Rectal smooth muscle tissue (tissue), 1 donor: ENCODE measurements at regions not wholly inside any gene's neighbourhood (a gene's known extent, or its start where the extent isn't known, plus 50 kb on each side); places are given as distances from the start of the nearest gene placed in this dataset.

Experiments
- H3K27ac ChIP-seq: one replicate; pipeline ENCODE4 v1.7.0; 2013; ENCODE audit warnings: low read depth, low read length, inconsistent platforms
- H3K27me3 ChIP-seq: one replicate; pipeline ENCODE4 v1.7.0; 2013; ENCODE audit warnings: low read length; ENCODE audit not compliant: control insufficient read depth, insufficient read depth
- H3K36me3 ChIP-seq: one replicate; pipeline ENCODE4 v1.7.0; 2013; ENCODE audit warnings: low read length; ENCODE audit not compliant: control insufficient read depth, insufficient read depth
- H3K4me1 ChIP-seq: one replicate; pipeline ENCODE4 v1.7.0; 2013; ENCODE audit warnings: low read length; ENCODE audit not compliant: control insufficient read depth, insufficient read depth
- H3K4me3 ChIP-seq: one replicate; pipeline ENCODE4 v1.7.0; 2013; ENCODE audit warnings: low read length
- H3K9ac ChIP-seq: one replicate; pipeline ENCODE4 v1.7.0; 2013; ENCODE audit warnings: low read length

DNA sequence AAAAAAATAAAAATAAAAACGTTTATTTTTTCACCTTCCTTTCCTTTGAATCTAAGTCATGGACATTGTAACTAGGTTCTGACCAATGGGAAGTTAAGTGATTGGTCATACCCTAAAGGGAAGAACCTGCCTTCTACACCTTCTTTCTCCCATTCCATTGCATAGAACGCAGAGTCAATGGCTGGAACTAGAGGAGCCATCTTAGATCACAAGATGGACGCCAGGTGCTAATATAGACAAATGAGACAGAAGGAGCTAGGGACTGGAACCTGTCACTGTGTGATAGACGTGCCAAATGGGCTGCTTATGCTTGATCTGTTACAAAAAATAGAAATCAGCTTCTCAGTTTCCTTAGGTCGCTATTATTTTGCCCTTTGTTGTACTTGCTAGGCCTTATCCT is 606.6 kb downstream of the MED13L start:
- no peak overlapping the region for H3K27ac ChIP-seq
- no peaks in the 10 kb centered on the region for H3K27me3 ChIP-seq
- H3K4me1 ChIP-seq, result no peaks in the 10 kb centered on the region

DNA sequence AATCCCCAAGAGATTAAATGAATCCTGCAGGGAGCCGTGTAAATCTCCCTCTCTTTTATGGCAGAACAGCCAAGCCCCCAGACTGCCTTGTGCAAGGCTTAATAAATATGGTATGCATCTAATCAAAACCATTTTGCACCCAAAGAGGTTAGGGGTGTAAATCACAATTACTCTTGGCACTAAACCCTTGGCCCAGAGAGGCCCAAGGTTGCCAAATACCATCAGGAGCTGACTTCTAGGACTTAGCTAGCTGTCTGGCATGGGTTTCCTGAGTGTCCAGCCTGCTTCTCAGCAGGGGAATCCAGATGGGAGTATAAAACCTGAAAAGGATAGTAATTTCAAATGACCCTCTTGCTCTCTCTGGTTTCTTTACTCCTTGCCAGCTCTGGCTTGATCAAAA is 610.4 kb downstream of the MED13L start:
- H3K9ac ChIP-seq, result no peak overlapping the region
- no peaks in the 10 kb centered on the region for H3K36me3 ChIP-seq
- no peaks in the 10 kb centered on the region for H3K27me3 ChIP-seq
- H3K4me1 ChIP-seq, result no peaks in the 10 kb centered on the region
- no peak overlapping the region for H3K27ac ChIP-seq
- no peak overlapping the region for H3K4me3 ChIP-seq

More for the DNA sequence above, 606.6 kb downstream of the MED13L start:
- Histone ChIP-seq H3K36me3 (no peaks in the 10 kb centered on the region), H3K4me3 (no peak overlapping the region), H3K9ac (no peak overlapping the region)

DNA sequence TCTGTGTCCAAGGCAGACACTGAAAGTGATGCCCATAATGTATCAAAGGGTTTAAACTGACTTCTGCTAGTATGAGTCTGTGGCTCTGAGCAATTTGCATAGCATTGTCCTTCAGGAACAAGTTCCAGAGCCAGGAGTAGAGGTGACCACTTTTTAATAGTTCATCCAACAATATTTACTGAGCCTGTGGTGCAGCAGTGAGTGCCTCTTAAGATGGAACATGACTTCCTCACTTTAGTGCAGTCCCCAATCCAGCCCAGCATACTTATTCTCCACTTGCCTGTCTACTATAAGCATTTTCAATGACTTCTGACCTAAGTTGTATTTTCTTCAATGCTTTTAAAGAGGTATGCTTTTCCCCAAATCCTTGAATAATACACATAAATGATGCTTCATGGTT is 611.3 kb downstream of the MED13L start:
- Histone ChIP-seq H3K36me3 (no peaks in the 10 kb centered on the region), H3K27ac (no peak overlapping the region), H3K4me1 (no peaks in the 10 kb centered on the region), H3K9ac (no peak overlapping the region), H3K27me3 (no peaks in the 10 kb centered on the region), H3K4me3 (no peak overlapping the region)

DNA sequence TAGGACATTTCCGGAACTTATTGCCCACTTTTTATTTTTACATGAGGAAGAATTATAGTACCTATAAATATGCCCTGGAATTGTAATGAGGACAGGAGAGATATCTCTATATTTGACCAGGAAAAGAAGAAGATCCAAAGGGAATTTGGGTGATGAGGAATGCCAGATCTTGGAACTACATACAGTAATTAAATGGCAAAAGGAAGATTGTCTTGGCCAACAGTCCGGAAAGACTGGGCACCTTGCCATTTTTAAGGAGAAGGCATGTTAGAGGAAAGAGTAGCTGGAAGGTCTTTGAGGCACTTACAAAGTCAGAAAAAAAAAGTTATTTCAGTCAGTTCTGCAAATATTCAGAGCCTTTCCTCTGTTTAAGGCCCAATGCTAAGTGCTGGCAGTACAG is 616.4 kb downstream of the MED13L start:
- Histone ChIP-seq H3K9ac (no peak overlapping the region), H3K4me1 (no peaks in the 10 kb centered on the region), H3K27ac (no peak overlapping the region), H3K36me3 (no peaks in the 10 kb centered on the region), H3K4me3 (no peak overlapping the region), H3K27me3 (no peaks in the 10 kb centered on the region)

DNA sequence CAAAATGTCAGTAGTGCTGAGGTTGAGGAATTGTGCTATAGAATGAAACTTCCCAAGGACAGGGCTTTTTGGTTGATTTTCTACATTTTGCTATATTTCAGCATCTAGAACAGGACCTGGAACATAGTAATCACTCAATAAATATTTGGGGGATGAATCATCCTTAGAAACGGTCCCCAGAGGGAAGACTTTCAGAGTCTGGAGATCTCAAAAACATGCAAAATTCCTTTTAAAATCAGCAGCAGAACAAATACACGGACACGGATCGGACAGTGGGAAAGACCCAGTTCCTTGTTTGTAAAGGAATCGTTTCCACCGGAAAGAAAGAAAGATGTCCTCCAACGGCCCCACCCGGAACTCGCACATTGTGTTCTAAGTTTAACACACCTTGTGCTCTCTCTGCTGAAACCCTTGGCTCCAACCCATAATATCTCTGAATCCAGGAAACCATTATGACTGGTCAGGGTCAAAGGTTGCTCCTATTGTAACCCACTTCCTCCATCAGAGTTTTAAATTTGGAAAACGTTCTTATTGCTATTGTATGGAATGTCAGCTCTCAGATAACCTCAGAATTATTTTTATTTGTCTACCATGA is 617.2 kb downstream of the MED13L start:
- Histone ChIP-seq H3K4me3 (no peak overlapping the region), H3K9ac (no peak overlapping the region), H3K27me3 (no peaks in the 10 kb centered on the region), H3K4me1 (no peaks in the 10 kb centered on the region), H3K36me3 (no peaks in the 10 kb centered on the region), H3K27ac (no peak overlapping the region)

DNA sequence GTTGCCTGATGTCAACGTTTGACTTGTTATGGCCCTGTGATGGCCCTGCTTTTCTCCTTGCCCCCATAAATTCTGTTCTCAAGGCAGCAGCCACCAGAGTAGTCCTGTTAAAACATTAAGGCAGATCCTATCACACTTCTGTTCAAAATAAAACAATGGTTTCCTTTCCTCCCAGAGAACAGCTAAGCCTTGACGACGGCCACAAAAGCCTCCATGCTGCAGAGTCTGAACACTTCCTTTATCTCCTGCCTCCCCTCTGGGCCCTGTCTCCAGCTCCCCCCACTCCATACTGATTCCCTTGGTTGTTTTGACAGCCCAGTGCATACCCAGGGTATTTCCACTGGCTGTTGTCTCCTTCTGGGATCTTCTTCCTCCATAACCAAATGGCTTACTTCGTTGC is 618.1 kb downstream of the MED13L start:
- Histone ChIP-seq H3K36me3 (no peaks in the 10 kb centered on the region), H3K4me1 (no peaks in the 10 kb centered on the region), H3K4me3 (no peak overlapping the region), H3K27ac (no peak overlapping the region), H3K9ac (no peak overlapping the region), H3K27me3 (no peaks in the 10 kb centered on the region)

DNA sequence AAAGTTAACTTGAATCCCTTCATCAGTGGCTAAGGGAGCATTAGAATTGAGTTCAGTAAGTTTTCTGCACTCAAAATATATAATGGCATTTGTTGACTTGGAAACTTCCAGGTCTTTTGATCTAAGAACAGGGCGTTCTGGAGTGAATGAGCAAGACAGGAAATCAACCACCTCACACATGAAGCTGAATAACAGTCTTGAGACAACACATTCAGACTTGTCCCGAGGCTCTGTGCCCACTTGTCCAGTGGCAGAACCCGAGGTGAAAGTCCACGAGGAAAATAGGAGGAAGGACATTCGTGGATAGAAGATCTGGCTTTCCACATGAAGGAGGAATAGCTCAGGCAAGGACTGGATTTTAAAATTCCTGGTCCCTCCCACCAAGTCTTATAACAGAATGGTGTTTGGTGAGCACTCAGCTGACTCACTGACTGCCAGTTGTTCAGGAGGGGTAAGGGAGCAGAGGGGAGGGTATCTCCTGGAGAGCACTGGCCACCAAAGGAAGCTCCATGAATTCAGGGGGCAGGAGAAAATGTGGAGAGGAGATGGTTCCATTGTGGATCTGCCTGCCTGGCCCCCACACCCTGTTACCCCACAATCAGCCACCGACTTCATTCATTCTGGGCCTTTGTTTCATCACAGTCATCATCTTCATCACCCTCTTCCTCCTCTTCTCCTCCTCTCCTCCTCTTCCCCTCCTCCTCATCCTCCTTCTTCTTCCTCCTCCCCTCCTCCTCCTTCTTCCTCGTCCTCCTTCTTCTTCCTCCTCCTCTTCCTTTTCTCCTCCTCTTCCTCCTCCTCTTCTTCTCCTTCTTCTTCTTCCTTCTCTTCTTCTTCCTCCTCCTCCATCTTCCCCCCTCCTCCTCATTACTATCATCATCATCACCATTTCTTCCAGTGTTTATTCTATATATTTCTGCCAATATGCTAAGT is 620.1 kb downstream of the MED13L start:
- no peaks in the 10 kb centered on the region for H3K4me1 ChIP-seq
- no peak overlapping the region for H3K4me3 ChIP-seq
- H3K9ac ChIP-seq, result no peak overlapping the region
- H3K27ac ChIP-seq, result no peak overlapping the region
- no peaks in the 10 kb centered on the region for H3K36me3 ChIP-seq
- no peaks in the 10 kb centered on the region for H3K27me3 ChIP-seq

DNA sequence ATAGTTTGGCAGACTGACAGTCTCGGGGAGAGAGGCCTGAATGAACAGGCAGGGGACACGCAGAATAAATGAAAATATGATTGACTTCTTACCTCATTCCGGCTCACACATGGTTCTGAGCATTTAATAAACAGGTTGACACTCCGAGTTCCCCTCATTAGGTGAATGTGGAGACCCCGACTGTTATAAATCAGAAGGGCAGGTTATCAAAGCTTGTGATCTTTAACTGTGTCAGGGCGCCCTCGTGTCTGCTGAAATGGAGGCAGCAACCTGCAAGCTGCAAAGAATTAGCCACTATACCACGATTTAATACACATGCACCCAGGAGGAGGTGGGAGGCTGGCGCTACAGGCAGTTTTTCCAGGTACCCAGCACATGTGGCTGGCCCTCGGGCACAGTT is 627.5 kb downstream of the MED13L start:
- Histone ChIP-seq H3K4me1 (no peaks in the 10 kb centered on the region), H3K27ac (no peak overlapping the region), H3K4me3 (no peak overlapping the region), H3K27me3 (no peaks in the 10 kb centered on the region), H3K9ac (no peak overlapping the region), H3K36me3 (no peaks in the 10 kb centered on the region)

DNA sequence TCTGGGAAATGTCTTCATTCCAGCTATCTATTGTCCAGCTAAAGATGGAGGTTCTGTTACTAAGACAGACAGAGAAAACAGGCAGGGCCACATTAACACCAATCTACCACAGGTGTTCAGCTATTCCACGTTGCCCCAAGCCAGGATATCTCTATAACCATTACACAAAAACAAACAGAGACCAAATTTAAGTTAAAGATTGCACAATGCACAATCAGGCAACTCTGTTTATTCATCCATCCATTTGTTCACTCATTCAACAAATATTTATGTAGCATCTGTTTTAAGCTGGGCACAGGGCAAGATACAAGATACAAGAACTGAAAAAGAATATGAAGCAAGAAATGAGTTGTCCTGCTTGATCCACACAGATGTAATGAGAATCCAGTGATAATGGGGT is 629.0 kb downstream of the MED13L start:
- Histone ChIP-seq H3K36me3 (no peaks in the 10 kb centered on the region), H3K4me1 (no peaks in the 10 kb centered on the region), H3K27me3 (no peaks in the 10 kb centered on the region), H3K27ac (no peak overlapping the region), H3K9ac (no peak overlapping the region), H3K4me3 (no peak overlapping the region)

DNA sequence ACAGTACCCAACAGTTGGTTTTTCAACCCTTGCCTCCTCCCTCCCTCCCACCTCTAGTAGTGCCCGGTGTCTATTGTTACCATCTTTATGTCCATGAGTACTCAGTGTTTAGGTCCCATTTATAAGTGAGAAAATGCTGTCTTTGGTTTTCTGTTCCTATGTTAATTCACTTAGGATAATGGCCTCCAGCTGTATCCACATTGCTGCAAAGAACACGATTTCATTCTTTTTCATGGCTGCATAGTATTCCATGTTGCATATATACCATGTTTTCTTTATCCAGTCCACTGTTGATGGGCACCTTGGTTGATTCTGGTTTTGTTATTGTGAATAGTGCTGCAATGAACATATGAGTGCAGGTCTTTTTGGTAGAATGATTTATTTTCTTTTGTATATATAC is 631.3 kb downstream of the MED13L start:
- Histone ChIP-seq H3K4me1 (no peaks in the 10 kb centered on the region), H3K36me3 (no peaks in the 10 kb centered on the region), H3K27me3 (no peaks in the 10 kb centered on the region), H3K9ac (no peak overlapping the region), H3K4me3 (no peak overlapping the region), H3K27ac (no peak overlapping the region)

DNA sequence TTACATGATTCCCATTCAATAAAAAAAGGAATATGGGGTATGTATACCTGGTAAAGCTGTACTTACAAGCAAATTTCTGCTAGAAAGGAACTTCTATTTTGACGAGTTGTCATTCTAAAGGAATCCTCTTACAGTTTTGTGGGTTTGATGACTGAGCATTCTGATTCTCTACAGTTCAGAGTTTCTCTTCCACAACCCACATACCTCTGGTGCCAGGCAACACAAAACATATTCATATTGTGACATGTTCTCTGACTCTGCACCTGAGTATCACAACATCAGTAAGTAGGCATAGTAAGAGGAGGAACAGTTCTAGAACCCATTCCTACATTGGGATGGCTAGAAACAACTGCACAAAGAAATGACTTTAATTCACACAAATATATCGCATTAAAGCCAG is 636.6 kb downstream of the MED13L start:
- Histone ChIP-seq H3K36me3 (no peaks in the 10 kb centered on the region), H3K4me1 (no peaks in the 10 kb centered on the region), H3K9ac (no peak overlapping the region), H3K27me3 (no peaks in the 10 kb centered on the region), H3K4me3 (no peak overlapping the region), H3K27ac (no peak overlapping the region)

DNA sequence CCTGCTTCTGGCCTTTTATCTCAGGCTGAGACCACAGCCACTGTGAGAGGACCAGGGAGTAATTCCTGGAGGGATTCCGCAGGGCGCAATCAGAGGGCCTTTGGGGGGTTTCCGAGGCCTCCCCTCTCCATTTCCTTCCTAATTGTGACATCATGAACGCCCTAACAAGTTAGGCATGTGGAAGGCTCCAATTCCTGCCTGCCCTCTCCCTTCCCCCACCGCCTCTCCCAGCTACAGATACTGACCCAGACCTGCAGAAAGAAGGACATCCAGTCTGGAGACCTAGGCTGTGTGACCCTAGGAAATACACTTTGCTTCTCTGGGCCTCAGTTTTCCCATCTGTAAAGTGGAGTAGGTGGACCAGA is 637.9 kb downstream of the MED13L start:
- H3K9ac ChIP-seq, result no peak overlapping the region
- no peak overlapping the region for H3K27ac ChIP-seq
- no peak overlapping the region for H3K4me3 ChIP-seq
- H3K27me3 ChIP-seq, result no peaks in the 10 kb centered on the region
- H3K4me1 ChIP-seq, result no peaks in the 10 kb centered on the region
- no peaks in the 10 kb centered on the region for H3K36me3 ChIP-seq
